RWPE1 (cell line): ENCODE measurements at regions not wholly inside any gene's neighbourhood (a gene's known extent, or its start where the extent isn't known, plus 50 kb on each side); places are given as distances from the start of the nearest gene placed in this dataset.

ENCODE experiments used
- CTCF ChIA-PET: fragments of 350-600 bp; sonication (Branson Sonifier 250); formaldehyde crosslinking; extraction: SDS; loops from one replicate; lab custom pipeline; 2021; lab: Yijun Ruan, JAX
- POLR2A ChIA-PET: fragments of 400-600 bp; formaldehyde crosslinking; extraction: SDS; loops from one replicate; lab custom pipeline; 2020; ENCODE audit warnings: antibody characterized with exemption; ENCODE audit not compliant: low non-redundant PET; lab: Yijun Ruan, JAX
- DNase-seq: peaks from one replicate; pipeline ENCODE4 v3.0.0; 2012; ENCODE audit warnings: low spot score
- H3K27ac ChIP-seq: fragments of 450-650 bp; 2 replicates; pipeline ENCODE4 v1.5.1; 2017
- CTCF ChIP-seq: fragments of 450-650 bp; conservative IDR thresholded peaks from 2 replicates; pipeline ENCODE4 v1.5.1; 2017; ENCODE audit warnings: low read depth, mild to moderate bottlenecking

GRCh38 chr18:57973889-57974288, 70.1 kb upstream of the NEDD4L start:
- ChIA-PET CTCF (interaction anchor here (0.7 kb wide), 1 partner anchor 21 kb away, joined by 4 read pairs; no protein-coding TSS in a partner anchor), POLR2A (no interaction called here)
- H3K27ac ChIP-seq: no peak overlapping the region
- no peak for DNase-seq
- TF ChIP-seq CTCF: no peak

- POLR2A ChIA-PET: no interaction called here
- no peak for DNase-seq
- CTCF ChIA-PET: no interaction called here
- 0 out of 2 replicates have a peak, but pooled peaks have one; percentile 14 for TF ChIP-seq CTCF
- no peak overlapping the region for H3K27ac ChIP-seq
Observed at GRCh38 chr18:57970356-57971095, 73.5 kb upstream of the NEDD4L start.

GRCh38 chr18:57969824-57970223, 74.2 kb upstream of the NEDD4L start:
- CTCF ChIA-PET: no interaction called here
- TF ChIP-seq CTCF: no peak
- no peak overlapping the region for H3K27ac ChIP-seq
- POLR2A ChIA-PET: no interaction called here
- no peak for DNase-seq

- DNase-seq: no peak
- POLR2A ChIA-PET: no interaction called here
Observed at GRCh38 chr18:57965246-57965645, 78.8 kb upstream of the NEDD4L start.

GRCh38 chr18:57961876-57962505, 82.0 kb upstream of the NEDD4L start:
- ChIA-PET CTCF (no interaction called here), POLR2A (no interaction called here)
- no peak for TF ChIP-seq CTCF
- DNase-seq: no peak
- no peak overlapping the region for H3K27ac ChIP-seq

More at GRCh38 chr18:57965246-57965645, 78.8 kb upstream of the NEDD4L start:
- TF ChIP-seq CTCF: no peak
- no peak overlapping the region for H3K27ac ChIP-seq
- CTCF ChIA-PET: no interaction called here

- POLR2A ChIA-PET: no interaction called here
- no peak for DNase-seq
- CTCF ChIA-PET: no interaction called here
- no peak overlapping the region for H3K27ac ChIP-seq
- TF ChIP-seq CTCF: no peak
Observed at GRCh38 chr18:57961411-57961810, 82.6 kb upstream of the NEDD4L start.
